NOMO-1 treated with DMSO at 0.1 percent for 48 hours (cell line): ENCODE measurements at regions not wholly inside any gene's neighbourhood (a gene's known extent, or its start where the extent isn't known, plus 50 kb on each side); places are given as distances from the start of the nearest gene placed in this dataset.

ENCODE experiments used
- DNase-seq: peaks from one replicate; lab custom pipeline; 2025; ENCODE audit not compliant: unreplicated experiment; lab: John Stamatoyannopoulos, UW

GRCh38 chr4:54152846-54153600 is 53.1 kb downstream of the GSX2 start:
- no peak for DNase-seq

DNA sequence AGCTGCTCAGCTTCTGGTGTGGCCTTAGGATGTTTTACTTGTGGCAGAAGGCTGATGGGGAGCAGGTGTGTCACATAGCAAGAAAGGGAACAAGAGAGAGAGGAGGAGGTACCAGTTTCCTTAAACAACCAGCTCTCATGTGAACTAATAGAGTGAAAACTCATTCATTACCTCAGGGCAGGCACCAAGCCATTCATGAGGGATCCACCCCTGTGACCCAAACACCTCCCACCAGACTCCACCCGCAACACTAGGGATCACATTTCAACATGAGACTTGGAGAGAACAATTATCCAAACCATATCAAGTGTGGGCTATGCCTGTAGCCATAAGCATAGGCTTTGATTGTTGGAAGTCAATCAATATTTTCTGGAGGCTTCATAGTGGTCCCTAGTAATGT is 56.0 kb downstream of the GSX2 start:
- no peak for DNase-seq

DNA sequence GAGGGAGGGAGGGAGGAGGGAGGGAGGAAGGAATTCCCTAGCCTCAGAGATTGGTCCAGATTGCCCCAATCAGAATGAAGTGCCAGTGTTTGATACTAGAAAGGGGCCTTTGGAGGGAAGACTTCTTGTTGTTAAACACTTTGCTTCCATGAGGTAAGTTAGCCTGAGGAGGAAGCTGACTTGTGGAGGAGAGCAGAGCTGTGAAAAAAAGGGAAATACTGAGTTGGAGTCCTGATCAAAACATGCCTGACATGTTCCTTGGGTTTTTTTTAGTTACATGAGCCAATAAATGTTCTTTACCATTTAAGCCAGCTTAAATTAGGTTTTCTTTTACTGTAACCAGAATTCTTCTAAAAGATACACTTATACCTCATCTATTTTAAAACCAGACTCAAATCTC is 57.6 kb downstream of the GSX2 start:
- DNase-seq = peak; percentile 5

- DNase-seq = no peak
These were observed 59.6 kb downstream of the GSX2 start for GRCh38 chr4:54159543-54159942.

- no peak for DNase-seq
These were observed 64.1 kb upstream of the PDGFRA start for GRCh38 chr4:54165011-54165410.

DNA sequence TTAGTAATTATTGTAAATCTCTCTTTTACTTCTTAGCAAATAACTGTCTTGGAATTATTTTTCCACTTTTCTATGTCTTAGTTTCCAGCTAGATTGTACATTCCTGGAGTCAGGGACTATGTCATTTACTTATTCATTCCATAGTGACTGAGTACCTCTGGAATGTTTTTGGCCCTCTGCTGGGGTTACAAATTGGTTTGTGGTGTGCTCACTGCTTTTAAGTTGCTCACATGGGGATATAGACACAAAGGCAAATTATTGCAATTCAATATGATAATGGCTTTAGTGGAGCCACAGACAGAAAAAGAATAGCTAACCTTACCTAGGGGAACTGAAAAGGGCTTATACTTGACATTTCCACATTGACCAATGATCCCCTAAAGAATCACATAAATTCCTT is 63.7 kb upstream of the PDGFRA start:
- DNase-seq = no peak

GRCh38 chr4:54167508-54167907 is 61.6 kb upstream of the PDGFRA start:
- no peak for DNase-seq

- no peak for DNase-seq
These were observed 59.9 kb upstream of the PDGFRA start for GRCh38 chr4:54169176-54169575.

DNA sequence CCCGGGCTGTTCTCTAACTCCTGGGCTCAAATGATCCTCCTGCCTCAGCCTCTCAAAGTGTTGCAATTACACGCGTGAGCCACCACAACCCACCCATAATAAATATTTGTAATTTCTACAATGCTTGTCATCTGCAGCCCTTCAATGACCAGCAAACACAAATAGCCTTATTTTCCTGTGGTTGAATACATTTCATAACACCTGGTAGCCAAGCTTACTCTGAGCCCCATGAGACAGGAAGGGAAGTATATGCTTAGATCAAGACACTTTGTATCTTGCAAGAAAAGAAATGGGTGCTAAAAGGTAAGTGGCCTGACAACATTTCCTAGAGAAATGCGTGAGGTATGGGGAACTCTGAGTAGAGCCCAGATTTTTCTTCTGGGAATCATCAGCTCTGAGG is 56.9 kb upstream of the PDGFRA start:
- DNase-seq = no peak

DNA sequence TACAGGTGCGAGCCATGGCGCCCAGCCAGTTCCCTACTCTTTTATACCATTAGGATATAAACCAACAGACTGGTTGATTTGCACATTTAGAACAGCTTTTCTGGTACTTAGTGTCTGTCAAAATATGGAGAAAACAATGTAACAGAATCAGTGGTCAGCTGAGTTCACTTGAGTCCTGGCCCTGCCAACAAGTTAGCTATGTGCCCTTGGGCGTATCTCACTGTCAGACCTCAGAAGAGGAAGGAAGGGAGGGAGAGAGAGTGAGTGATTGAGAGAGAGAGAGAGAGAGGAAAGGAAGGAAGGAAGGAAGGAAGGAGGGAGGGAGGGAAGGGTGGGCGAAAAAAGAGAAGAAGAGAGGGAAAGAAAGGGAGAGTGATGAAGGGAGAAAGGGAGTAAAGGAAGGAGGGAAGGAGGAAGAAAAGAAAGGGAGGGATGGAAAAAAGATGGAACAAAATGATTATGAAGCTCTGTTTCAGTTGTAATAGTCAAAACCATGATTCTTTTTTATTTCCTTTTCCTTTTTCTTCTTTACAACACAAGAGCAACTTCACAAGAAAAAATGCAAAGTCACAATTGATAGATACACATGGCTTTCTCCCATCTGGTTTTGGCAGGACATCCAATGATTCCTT is 55.7 kb upstream of the PDGFRA start:
- no peak for DNase-seq

DNA sequence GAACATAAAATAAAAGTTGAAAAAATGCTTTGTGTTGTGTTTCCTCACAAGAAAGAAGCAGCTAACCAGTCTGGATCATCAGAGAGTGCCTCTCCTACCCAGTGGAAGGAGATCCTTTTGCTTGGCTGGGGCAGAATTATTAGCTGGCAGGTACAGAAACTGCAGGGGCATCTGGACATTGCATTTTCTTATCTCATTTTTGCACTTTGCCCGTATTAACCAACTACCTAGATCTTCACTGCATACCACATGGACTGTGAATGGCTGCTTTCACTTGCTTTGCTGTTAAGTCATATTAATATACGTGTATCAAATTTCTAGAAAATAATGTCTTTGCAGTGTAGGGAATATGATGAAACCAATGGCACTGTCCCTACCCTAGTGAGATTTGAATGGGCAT is 52.9 kb upstream of the PDGFRA start:
- no peak for DNase-seq
